ENCODE measurements at regions not wholly inside any gene's neighbourhood (a gene's known extent, or its start where the extent isn't known, plus 50 kb on each side); places are given as distances from the start of the nearest gene placed in this dataset.
"Not testable (repeated sequence)": the region's sequence is repeated elsewhere in the genome, so short reads cannot be mapped to it uniquely, and the experiment has no call there.

DNA sequence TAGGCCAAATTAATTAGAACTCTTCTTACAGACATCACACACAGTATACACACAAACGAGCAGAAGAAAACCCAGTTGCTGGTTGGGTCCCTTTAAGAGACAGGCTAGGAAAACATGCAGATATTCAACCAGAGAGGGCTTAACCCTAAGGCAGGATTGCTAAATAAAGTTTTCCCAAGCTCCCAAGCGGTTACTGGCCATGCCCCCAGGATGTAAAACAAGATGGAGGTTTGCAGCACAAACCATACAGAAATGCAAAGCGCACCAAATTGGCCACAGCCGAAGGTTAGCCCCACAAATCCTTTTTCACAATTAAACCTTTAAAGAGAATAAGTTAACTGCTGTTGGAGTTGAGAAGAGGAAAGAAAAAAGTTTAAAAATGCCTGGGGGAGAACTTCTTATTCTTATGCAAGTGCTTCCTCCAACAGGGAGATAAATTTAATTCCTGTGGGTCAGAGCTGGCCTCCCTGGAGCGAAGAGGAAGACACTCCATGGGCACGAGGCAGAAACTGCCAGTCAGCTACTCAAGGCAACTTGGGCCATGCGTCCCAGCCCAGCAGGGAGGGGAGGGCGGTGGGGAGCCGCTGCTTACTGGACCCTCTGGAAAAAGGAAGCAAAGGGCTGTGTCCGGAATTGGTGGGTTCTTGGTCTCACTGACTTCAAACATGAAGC is 167.6 kb upstream of the ARSJ start:
- TF ChIP-seq ZFX (IDR thresholded peaks at IDR 0.05) (no peak), CTCF (conservative IDR thresholded peaks at IDR 0.05) (no peak)
- no peak overlapping the region for H3K27ac ChIP-seq

DNA sequence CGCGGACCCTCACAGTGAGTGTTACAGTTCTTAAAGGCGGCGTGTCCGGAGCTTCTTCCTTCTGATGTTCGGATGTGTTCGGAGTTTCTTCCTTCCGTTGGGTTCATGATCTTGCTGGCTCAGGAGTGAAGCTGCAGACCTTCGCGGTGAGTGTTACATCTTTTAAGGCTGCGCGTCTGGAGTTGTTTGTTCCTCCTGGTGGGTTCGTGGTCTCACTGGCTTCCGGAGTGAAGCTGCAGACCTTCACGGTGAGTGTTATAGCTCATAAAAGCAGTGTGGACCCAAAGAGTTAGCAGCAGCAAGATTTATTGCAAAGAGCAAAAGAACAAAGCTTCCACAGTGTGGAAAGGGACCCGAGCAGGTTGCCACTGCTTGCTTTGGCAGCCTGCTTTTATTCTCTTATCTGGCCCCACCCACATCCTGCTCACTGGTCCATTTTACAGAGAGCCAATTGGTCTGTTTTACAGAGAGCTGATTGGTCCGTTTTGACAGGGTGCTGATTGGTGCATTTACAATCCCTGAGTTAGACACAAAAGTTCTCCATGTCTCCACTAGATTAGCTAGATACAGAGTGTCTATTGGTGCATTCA is 168.3 kb upstream of the ARSJ start:
- not testable (repeated sequence) for H3K27ac ChIP-seq

GRCh38 chr4:114148372-114149070 is 169.1 kb upstream of the ARSJ start:
- H3K27ac ChIP-seq: not testable (repeated sequence)

DNA sequence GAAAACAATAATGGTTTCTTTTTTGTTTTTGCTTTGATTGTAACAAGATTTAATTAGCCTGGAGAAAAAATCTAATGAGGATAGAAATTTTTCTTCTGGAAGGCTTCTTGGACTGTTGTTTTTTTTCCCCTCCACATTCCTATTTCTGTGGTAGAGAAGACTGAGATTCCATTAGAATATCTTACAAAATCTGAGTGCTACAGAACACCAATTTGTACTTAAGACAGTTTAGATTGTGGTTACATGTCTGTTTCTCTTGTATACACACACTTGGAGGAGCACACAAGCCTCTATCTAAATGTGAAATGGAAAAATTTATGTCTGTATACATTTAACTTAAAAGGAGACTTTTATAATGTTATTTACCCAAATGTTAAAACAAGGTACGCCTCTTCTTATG is 176.9 kb upstream of the ARSJ start:
- H3K27ac ChIP-seq: no peak overlapping the region
- TF ChIP-seq ZFX (IDR thresholded peaks at IDR 0.05) (no peak), CTCF (conservative IDR thresholded peaks at IDR 0.05) (no peak)

GRCh38 chr4:114161809-114162208 is 182.4 kb upstream of the ARSJ start:
- no peak overlapping the region for H3K27ac ChIP-seq
- TF ChIP-seq CTCF (conservative IDR thresholded peaks at IDR 0.05) (no peak), ZFX (IDR thresholded peaks at IDR 0.05) (no peak)

GRCh38 chr4:114163051-114163450 is 183.6 kb upstream of the ARSJ start:
- H3K27ac ChIP-seq: no peak overlapping the region
- TF ChIP-seq CTCF (conservative IDR thresholded peaks at IDR 0.05) (no peak), ZFX (IDR thresholded peaks at IDR 0.05) (no peak)

GRCh38 chr4:114173968-114174367 is 194.5 kb upstream of the ARSJ start:
- no peak for TF ChIP-seq ZFX (IDR thresholded peaks at IDR 0.05)
- no peak for TF ChIP-seq CTCF (conservative IDR thresholded peaks at IDR 0.05)
- H3K27ac ChIP-seq: no peak overlapping the region

GRCh38 chr4:114177628-114178027 is 198.2 kb upstream of the ARSJ start:
- no peak overlapping the region for H3K27ac ChIP-seq
- TF ChIP-seq CTCF (conservative IDR thresholded peaks at IDR 0.05) (no peak), ZFX (IDR thresholded peaks at IDR 0.05) (no peak)
